ENCODE measurements at regions not wholly inside any gene's neighbourhood (a gene's known extent, or its start where the extent isn't known, plus 50 kb on each side); places are given as distances from the start of the nearest gene placed in this dataset.

GRCh38 chr7:85749696-85750453 lies 563.0 kb upstream of the SEMA3D start:
- TF ChIP-seq EZH2 (IDR thresholded peaks at IDR 0.05; ENCODE audit: borderline replicate concordance, low read length): no peak
- TF ChIP-seq CTCF (IDR thresholded peaks at IDR 0.05; ENCODE audit: low read length): peak; percentile 25

Measured in OCI-LY1 (cell line).